DMS53 treated with DMSO at 0.1 percent for 48 hours (cell line): ENCODE measurements at regions not wholly inside any gene's neighbourhood (a gene's known extent, or its start where the extent isn't known, plus 50 kb on each side); places are given as distances from the start of the nearest gene placed in this dataset.

Experiments used
- DNase-seq: peaks from one replicate; lab custom pipeline; 2025; ENCODE audit not compliant: unreplicated experiment; lab: John Stamatoyannopoulos, UW

DNA sequence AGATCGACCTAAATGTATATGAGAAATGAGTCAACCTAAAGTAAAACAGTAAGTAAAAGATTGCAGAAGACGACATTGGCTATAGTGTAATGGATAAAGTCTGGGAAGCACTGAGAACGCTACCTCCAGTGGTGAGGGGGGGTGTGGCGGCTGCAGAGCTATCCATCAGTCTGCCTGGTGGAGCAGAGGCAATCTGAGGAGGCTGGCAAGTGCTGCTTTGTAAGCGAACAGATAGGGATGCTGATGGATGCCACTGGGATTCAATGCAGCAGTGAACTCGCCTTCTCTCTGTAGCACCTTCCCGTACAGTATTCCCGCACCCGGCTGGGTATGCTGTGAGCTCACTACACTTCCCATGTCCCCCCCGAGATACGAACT is 261.5 kb downstream of the NSG2 start:
- DNase-seq = no peak

DNA sequence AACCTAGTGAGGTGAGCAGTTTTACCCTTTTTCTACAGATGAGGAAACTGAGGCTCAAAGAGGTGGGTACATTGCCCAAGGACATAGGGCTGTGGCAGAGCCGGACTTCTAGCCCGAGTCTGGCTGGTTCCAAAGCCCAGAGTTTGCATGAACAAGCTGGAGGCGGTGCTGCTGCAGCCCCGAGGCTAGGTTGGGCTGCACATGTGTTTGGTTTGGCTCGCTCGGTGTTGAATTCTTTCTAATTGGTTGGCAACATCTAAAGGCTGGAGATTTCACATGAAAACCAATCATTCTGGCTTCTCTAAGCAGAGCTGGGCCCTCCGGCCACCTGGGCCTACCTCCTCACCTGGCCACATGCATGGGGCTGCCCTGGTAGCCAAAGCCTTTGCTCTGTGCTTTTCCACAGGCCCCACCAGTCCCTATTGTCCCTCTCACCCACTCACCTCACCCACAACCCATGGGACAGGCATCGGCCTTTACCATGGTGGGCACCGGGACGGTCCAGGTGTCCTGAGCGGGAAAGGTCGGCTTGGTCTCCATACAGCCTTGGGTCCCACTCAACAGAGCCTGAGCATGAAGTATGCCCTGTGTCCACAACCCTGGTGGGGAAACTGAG is 262.3 kb downstream of the NSG2 start:
- no peak for DNase-seq

- no peak for DNase-seq
Observed at GRCh38 chr5:174309131-174309795, 263.8 kb downstream of the NSG2 start.

DNA sequence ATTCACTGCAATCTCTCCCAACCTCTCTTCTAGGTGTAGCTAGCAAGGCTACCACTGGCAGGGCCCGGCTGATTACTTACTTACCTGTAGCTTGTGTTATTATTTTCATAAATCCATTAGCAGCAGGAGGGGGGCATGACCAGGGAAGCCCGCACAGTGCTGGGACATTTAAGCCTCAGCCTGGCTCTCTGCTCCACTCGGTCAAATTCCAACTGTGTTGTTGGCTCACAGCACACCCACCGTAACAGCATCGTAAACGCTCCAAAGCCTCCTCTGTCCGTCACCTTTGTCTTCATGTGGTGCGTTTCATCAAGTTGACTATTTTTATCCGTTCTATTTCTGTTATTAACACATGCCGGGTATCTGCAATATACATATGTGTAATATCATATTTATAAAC is 264.7 kb downstream of the NSG2 start:
- DNase-seq = no peak

- no peak for DNase-seq
Observed at GRCh38 chr5:174310706-174311105, 265.2 kb downstream of the NSG2 start.

GRCh38 chr5:174311121-174311520 is 265.6 kb downstream of the NSG2 start:
- DNase-seq = no peak

DNA sequence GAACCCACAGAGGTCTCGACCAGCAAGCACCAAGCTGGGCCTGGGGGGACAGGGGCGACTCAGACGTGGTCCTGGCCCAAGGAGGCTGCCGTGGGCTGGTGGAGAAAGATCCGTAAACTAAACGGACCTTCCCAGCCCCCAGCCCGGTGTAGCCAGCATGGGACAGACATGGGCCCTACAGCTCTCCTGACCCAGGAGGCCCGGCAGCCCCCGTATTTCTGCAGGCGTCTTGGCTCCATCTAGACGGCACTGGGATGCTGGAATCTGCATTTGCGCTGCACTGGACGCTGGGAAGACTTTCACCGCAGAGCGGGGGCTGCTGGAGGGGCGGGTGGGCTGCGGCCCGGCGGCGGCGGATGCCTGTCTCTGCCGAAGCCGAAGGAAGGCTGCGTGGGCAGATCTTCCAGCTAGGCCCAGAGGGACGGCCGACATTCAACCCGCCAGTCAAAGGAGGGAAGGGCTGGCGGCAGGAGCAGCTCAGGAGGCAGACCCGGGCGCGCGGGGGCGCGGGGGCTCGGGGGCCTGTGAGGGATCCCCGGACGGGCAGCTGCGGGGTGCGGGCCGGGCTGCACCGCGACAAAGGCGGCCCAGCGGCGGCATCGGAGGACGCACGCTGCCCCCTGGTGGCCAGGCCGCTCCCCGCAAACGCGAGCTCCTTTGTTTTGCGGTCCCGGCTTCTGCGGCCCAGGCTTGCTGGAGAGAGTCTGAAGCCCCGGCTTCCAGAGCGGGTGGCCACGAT is 266.2 kb downstream of the NSG2 start:
- peak; percentile 71 for DNase-seq

- no peak for DNase-seq
Observed at GRCh38 chr5:174312270-174312617, 266.7 kb downstream of the NSG2 start.

DNA sequence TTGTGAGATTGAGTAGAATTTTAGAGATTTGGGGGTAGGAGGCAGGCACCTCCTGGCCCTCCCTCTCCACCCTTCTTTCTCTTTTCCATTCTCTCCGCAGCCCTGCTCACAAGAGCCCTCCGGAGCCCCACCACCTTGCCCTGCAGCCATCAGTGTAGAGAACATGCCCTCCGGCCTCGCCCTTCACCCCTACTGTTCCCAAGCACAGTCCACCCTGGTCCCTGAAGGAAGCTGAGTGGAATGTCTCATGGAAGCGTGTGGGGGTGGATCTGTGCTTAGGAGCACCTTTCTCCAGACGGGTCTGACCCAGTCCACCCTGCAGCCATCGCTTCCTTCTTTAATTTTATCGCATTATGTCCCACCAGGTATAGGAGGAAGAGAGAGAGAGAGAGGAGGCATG is 267.1 kb downstream of the NSG2 start:
- no peak for DNase-seq

GRCh38 chr5:174313615-174314014 is 268.1 kb downstream of the NSG2 start:
- DNase-seq = no peak

- DNase-seq = no peak
Observed at GRCh38 chr5:174314261-174314660, 268.8 kb downstream of the NSG2 start.

DNA sequence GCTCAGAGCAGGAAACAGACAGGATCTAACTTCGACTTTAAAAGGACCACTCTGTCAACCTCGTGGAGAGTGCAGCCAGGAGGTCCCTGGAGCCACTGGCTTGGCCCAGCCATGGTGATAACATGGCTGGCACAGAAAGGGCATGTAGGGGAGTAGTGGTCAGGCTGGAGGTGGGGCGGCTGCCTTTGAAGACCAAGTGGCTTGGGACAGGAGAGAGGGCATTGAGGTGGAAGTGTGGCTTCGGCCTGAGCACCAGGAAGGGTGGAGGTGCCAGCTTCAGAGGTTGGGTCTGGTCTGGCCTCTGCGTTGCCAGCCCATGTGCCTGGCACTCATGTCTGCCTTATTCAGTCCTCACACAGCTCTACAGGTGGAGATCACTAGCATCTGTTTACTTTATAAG is 270.0 kb downstream of the NSG2 start:
- DNase-seq = no peak

- no peak for DNase-seq
Observed at GRCh38 chr5:174315871-174316270, 270.4 kb downstream of the NSG2 start.

GRCh38 chr5:174316326-174316725 is 270.8 kb downstream of the NSG2 start:
- DNase-seq = no peak

- peak; percentile 69 for DNase-seq
Observed at GRCh38 chr5:174317256-174317894, 271.9 kb downstream of the NSG2 start.

- DNase-seq = no peak
Observed at GRCh38 chr5:174318578-174318977, 273.1 kb downstream of the NSG2 start.

GRCh38 chr5:174319551-174319950 is 274.0 kb downstream of the NSG2 start:
- no peak for DNase-seq

GRCh38 chr5:174320051-174320450 is 274.5 kb downstream of the NSG2 start:
- DNase-seq = peak; percentile 95

- DNase-seq = peak; percentile 96
Observed at GRCh38 chr5:174323878-174324281, 278.4 kb downstream of the NSG2 start.

GRCh38 chr5:174324680-174325079 is 279.2 kb downstream of the NSG2 start:
- DNase-seq = no peak

DNA sequence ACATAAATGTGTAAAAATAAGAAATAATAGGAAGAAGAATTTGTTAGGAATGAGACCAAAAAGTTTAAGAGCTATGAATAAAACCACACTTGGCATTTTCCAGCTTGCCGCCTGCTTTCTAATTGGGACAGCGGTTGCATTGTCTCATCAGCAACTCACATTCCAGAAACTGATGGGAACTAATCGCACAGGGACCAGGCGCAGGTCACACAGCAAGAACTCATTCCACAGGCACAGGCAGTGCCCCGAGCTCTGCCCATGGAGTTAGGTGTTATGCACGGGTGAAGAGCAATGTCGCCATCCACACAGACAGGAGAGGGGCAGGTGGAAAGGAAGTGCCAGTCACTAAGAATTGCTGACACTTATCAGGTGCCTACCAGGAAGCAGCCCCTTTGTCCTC is 279.9 kb downstream of the NSG2 start:
- no peak for DNase-seq

DNA sequence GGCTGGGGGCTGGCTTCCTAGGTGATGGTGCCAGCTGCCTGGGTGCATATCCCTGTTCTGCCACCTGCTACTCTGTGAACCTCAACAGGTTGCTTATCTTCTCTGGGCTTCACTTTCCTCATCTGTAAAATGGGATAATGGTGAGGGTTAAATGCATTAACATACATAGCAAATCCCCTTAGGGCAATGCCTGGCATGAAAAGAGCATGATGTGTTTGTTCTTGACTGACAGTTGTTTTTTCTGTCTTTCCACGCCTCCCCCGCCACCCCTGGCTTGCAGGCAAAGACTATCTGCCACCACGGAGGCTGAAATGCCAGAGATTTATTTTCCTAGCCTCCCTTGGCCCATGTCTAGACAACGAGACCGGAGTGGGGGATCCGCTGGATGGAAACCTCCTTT is 280.5 kb downstream of the NSG2 start:
- DNase-seq = no peak
